WI38 (cell line): ENCODE measurements at regions not wholly inside any gene's neighbourhood (a gene's known extent, or its start where the extent isn't known, plus 50 kb on each side); places are given as distances from the start of the nearest gene placed in this dataset.

Source experiments
- H3K4me3 ChIP-seq: 2 replicates; pipeline ENCODE4 v1.5.1; 2011; ENCODE audit warnings: low read depth, mild to moderate bottlenecking, control low read depth, low read length
- CTCF ChIP-seq: IDR thresholded peaks from 2 replicates; pipeline ENCODE4 v1.5.1; 2012; ENCODE audit warnings: low read depth, mild to moderate bottlenecking, control low read depth, low read length

DNA sequence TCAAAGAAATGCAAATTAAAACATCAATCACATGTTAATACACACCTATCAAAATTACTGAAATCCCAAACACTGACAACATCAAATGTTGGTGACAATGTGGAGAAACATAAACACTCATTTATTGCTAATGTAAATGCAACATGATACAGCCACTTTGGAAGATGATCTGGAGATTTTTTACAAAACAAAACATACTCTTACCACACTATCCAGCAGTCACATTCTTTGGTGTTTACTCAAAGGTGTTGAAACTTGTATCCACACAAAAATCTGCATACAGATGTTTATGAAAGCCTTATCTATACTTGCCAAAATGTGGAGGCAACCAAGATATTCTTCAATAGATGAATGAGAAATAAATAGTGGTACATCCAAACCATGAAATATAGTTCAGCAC is 1219.5 kb upstream of the PCDH20 start:
- no peak overlapping the region for H3K4me3 ChIP-seq
- no peak for TF ChIP-seq CTCF

DNA sequence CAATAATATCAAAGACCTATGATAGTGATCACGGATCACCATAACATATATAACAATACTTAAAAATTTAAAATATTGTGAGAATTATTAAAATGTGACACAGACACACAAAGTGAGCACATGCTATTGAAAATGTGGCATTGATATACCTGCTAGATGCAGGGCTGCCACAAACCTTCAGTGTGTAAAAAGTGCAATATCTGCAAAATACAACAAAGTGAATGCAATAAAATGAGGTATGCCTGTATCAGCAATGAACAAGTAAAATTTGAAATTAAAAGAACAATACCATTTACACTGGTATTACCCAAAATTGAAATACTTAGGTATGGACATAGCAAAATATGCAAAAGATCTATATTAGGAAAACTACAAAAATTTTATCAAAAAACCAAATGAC is 1217.8 kb upstream of the PCDH20 start:
- H3K4me3 ChIP-seq: no peak overlapping the region
- no peak for TF ChIP-seq CTCF

GRCh38 chr13:62631619-62632018 is 1216.0 kb upstream of the PCDH20 start:
- TF ChIP-seq CTCF: no peak
- H3K4me3 ChIP-seq: no peak overlapping the region

- no peak overlapping the region for H3K4me3 ChIP-seq
- TF ChIP-seq CTCF: no peak
Measured at GRCh38 chr13:62631124-62631523, 1215.5 kb upstream of the PCDH20 start.

DNA sequence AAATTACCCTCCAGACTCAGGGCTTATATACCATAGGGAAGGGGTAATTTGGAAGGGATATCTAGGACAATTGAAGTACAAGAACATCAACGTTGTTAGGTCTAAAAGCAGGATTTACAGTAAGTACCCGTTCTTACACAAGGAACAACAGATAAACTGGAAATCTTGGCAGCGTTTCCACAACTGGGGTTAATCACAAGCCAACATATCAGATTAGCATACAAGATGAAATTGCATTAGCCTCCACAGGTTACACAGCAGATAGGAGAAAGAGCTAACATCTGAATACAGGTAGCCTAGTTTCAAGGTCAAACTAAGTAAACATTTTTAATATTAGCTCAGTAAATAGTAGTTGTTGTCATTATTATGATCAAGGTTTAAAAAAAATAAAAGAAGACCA is 1214.0 kb upstream of the PCDH20 start:
- H3K4me3 ChIP-seq: no peak overlapping the region
- no peak for TF ChIP-seq CTCF

- TF ChIP-seq CTCF: no peak
Measured at GRCh38 chr13:62627226-62627625, 1211.6 kb upstream of the PCDH20 start.

DNA sequence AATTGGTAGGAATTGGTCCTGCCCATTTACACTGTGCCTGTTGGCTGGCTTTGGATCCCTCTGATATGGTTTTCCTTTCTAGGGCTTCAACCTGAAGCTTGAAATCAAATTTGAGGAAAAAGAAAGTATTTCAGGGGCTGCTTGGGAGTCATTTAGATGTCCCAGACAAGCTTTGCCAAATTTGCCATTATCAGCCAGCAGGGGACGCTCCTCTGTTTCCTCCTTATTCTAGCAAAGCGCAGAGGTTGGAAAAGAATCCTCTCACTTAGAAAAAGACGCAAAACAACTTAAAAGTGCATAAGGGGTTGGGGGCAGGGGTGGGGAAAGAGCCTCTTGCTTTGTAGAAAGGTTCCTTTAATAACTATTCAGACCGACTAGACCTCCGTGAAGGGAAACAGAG is 1211.1 kb upstream of the PCDH20 start:
- no peak for TF ChIP-seq CTCF
- H3K4me3 ChIP-seq: no peak overlapping the region

More at GRCh38 chr13:62627226-62627625, 1211.6 kb upstream of the PCDH20 start:
- no peak overlapping the region for H3K4me3 ChIP-seq
